ENCODE measurements at regions not wholly inside any gene's neighbourhood (a gene's known extent, or its start where the extent isn't known, plus 50 kb on each side); places are given as distances from the start of the nearest gene placed in this dataset.

DNA sequence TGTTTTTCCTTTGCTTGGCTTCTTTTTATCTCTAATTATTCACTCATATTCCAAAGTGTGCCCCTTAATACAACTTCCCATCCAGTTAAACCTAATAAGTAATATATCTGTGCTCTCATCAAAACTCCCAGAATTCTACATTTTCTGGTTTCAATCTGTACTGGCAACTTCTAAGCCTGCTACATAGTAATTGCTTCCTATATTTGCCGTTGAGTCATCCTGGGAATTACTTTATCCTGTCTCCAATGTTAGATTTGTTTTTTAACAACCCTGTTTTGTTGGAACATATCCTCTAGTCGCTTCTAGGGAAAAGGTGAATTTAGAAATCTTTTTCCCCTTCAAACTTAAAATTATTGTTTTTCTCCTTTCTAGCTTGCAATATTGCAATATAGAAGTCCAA lies 620.5 kb upstream of the PKN2 start:
- DNase-seq (ENCODE audit: low read depth): peak; percentile 22

DNA sequence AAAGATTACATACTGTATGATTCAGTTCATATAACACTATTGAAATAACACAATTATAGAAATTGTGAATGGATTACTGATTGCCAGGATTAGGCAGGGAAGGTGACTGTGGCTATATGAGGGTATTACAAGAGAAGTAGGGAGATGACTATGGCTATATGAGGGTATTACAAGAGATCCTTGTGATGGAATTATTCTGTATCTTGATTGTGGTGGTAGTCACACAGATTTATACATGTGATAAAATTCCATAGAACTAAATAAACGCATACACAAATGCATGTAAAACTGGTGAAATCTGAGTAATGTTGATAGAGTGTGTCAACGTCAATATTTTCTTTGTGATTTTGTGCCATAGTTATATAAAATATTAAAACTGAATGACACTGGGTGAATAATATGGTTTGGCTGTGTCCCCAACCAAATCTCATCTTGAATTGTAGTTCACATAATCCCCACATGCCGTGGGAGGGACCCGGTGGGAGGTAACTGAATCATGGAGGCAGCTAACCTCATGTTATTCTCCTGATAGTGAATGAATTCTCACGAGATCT lies 615.6 kb upstream of the PKN2 start:
- DNase-seq (ENCODE audit: low read depth): no peak

- no peak for DNase-seq (ENCODE audit: low read depth)
These were observed 613.1 kb upstream of the PKN2 start for GRCh38 chr1:88070956-88071355.

GRCh38 chr1:88074661-88075060 lies 609.4 kb upstream of the PKN2 start:
- DNase-seq (ENCODE audit: low read depth): no peak

GRCh38 chr1:88075813-88076212 lies 608.3 kb upstream of the PKN2 start:
- no peak for DNase-seq (ENCODE audit: low read depth)

GRCh38 chr1:88079036-88079435 lies 605.0 kb upstream of the PKN2 start:
- DNase-seq (ENCODE audit: low read depth): no peak

GRCh38 chr1:88080875-88081274 lies 603.2 kb upstream of the PKN2 start:
- DNase-seq (ENCODE audit: low read depth): no peak

- no peak for DNase-seq (ENCODE audit: low read depth)
These were observed 595.6 kb upstream of the PKN2 start for GRCh38 chr1:88088481-88088880.

DNA sequence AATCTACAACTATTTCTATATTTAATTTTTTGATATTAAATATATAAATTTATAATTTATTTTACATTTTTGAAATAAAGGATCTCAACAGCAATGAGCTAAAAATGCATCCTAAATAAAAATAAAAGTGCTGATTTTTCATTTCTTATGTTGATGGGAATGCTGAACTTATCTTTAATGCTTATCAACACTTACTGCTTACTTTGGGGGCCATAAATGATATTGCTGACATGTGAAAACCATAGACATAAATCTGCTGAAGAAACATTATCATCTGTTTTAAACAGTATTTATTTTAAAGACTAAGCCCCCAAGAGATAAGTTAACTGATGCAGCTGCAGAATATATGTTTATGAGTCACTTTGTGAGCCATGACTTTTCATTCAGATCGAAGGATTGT lies 594.1 kb upstream of the PKN2 start:
- DNase-seq (ENCODE audit: low read depth): no peak

DNA sequence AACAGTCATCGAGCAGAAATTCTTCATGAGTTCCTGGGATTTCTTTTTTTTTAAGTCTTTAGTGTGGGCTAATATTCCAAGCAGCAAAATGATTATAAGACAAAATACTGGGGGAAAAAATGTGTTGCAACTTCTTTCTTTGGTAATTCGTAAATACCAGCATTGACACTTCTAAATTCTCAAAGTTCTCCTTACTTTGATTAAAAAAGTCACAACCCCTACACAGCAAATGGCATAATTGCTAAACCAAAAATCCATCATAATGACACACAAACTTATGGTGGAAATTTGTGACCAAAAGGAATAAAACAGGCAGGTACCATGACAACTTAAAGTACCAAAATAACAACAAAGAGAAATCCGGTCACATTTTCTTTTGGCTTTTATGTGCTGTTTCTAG lies 585.2 kb upstream of the PKN2 start:
- no peak for DNase-seq (ENCODE audit: low read depth)

DNA sequence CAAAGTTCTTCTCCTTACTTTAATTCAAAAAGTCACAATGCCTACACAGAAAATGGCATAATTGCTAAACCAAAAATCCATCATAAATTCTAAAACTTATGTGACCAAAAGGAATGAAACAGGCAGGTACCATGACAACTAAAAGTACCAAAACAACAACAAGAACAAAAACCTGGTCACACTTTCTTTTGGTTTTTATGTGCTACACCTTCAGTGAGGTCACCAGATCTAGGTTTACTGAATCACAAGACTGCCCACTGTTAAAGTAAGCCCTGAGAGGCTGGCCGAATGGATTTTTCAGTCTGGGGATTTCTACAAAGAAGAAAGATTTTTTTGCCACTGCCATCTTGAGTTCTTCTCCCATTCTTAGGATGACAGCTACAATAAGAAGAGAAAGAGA lies 583.0 kb upstream of the PKN2 start:
- DNase-seq (ENCODE audit: low read depth): peak; percentile 63

DNA sequence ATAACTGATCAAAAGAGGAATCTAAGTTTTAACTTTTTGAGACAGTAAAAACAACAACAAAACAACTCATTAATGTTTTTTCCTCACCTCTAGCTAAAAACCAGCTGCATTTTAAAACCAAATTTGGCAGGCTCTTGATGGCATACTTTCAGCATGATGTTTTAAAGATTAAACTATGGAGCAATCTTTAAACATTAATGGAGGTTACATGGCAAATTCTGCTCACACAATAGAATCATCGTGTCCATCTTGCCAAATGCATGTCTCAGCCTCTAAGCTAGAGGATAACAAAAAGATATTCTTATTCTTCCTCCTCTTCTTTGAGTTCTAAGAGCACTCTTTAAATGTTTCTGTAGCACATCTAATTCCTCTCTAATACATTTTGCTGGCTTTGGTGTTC lies 579.8 kb upstream of the PKN2 start:
- DNase-seq (ENCODE audit: low read depth): peak; percentile 80

- DNase-seq (ENCODE audit: low read depth): no peak
These were observed 579.2 kb upstream of the PKN2 start for GRCh38 chr1:88104886-88105285.

- DNase-seq (ENCODE audit: low read depth): peak; percentile 81
These were observed 572.3 kb upstream of the PKN2 start for GRCh38 chr1:88111816-88112215.

DNA sequence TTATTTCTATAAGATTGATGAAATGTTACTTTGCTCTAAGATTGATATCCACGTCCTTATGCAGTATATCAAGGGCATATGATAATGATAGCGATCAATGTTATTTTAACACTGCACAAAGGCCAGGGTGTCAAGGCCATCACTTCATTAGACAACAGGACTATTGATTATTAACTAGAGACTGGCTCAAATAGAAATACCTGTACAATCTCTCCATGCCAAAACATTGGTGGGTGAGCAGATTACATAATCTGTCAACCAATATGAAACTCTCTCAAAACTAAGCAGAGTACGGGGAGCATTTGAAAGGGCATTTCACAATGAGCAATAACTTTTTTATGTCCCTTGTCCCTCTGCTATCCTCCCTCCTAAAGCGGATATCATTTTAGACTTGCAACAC lies 566.5 kb upstream of the PKN2 start:
- DNase-seq (ENCODE audit: low read depth): no peak

GRCh38 chr1:88118176-88118845 lies 565.8 kb upstream of the PKN2 start:
- DNase-seq (ENCODE audit: low read depth): no peak

DNA sequence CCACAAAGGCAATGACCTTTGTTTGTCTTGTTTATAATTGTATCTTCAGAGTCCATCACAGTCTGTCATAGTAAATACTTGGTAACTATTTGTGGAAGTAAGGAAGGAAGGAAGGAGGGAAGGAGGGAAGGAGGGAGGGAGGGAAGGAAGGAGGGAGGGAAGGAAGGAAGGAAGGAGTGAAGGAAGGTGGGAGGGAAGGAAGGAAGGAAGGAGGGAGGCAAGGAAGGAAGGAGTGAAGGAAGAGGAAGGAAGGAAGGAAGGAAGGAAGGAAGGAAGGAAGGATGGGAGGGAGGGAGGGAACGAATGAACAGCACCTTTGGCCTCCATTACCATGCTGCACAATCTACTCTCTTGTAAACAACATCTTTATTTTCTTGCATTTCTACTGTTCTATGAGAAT lies 559.5 kb upstream of the PKN2 start:
- DNase-seq (ENCODE audit: low read depth): no peak

- no peak for DNase-seq (ENCODE audit: low read depth)
These were observed 557.6 kb upstream of the PKN2 start for GRCh38 chr1:88126467-88126866.

- DNase-seq (ENCODE audit: low read depth): no peak
These were observed 550.1 kb upstream of the PKN2 start for GRCh38 chr1:88133991-88134390.

GRCh38 chr1:88134983-88135921 lies 548.8 kb upstream of the PKN2 start:
- DNase-seq (ENCODE audit: low read depth): no peak

DNA sequence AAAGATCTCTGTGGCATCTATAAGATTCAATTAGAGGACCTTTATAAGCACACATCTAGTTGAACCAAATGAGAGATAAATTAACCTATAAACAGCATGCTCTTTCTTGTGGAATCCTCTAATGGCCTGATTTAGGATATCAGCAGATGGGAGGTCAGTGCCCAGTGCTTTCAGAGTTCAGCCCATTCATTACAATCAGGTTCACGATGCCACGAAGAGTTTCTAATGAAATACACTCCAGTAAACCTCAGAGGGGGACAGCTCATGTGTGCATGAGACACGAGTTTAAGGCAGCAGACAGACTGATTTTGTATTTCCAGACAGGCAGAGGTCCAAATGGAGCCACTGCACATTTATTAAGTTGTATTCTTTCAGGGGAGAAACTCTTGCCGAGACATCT lies 544.4 kb upstream of the PKN2 start:
- no peak for DNase-seq (ENCODE audit: low read depth)

GRCh38 chr1:88140325-88140724 lies 543.7 kb upstream of the PKN2 start:
- no peak for DNase-seq (ENCODE audit: low read depth)

DNA sequence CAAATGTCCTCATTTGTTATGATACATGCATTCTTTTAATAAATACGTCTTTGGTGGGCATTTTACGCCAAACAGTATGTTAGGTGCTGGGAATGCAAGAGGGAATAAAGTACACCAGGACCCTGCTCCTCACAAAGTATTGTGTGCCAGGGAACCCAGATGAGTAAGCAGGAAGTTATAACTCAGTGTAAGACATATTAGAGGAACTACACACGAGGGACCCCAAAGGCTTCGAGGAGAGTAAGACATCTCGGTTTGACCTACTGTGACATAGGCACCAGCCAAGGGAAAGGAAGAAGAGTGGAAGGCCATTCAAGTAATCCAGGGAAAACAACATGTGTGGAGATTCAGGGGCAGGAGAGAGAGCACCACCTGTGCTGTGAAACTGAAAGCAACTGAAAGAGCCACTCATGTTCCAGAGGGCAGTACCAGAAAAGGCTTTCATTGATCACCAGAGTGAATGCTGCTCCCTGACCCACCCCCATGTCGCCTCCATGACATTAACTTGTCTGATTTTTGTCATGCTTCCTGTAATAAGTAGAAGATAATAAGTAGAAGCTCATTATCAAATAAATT lies 542.5 kb upstream of the PKN2 start:
- no peak for DNase-seq (ENCODE audit: low read depth)

Data from renal cortical epithelial cell (primary cell).